Stomach (tissue), 4 donors: ENCODE measurements at regions not wholly inside any gene's neighbourhood (a gene's known extent, or its start where the extent isn't known, plus 50 kb on each side); places are given as distances from the start of the nearest gene placed in this dataset.

Experiments used
- CTCF ChIP-seq, 7 experiments: fragments of 450-650 bp in 4 of 7; fragments of 200-600 bp in 3 of 7; sonication (generic) in 3 of 7; IDR thresholded peaks; one replicate each; pipeline ENCODE4 v1.5.1; 2016 to 2019; ENCODE audit warnings: antibody characterized with exemption in 7 of 7, control low read depth in 2 of 7, mild to moderate bottlenecking in 1 of 7
- EP300 ChIP-seq: sonication (generic); formaldehyde crosslinking; IDR thresholded peaks from one replicate; pipeline ENCODE4 v1.6.1; 2017; ENCODE audit warnings: antibody characterized with exemption
- POLR2A ChIP-seq, 4 donors: fragments of 450-650 bp; IDR thresholded peaks; one replicate each; pipeline ENCODE4 v1.6.1; 2016; ENCODE audit warnings: antibody characterized with exemption in 4 of 4, control low read depth in 2 of 4, mild to moderate bottlenecking in 1 of 4, moderate library complexity in 1 of 4
- POLR2AphosphoS5 ChIP-seq, 3 donors: sonication (generic); formaldehyde crosslinking; IDR thresholded peaks; one replicate each; pipeline ENCODE4 v1.6.1; 2016; ENCODE audit warnings: antibody characterized with exemption in 3 of 3

- no peak for TF ChIP-seq POLR2AphosphoS5 (IDR thresholded peaks at IDR 0.05)
- no peak for TF ChIP-seq CTCF (IDR thresholded peaks at IDR 0.05)
- no peak for TF ChIP-seq POLR2A (IDR thresholded peaks at IDR 0.05)
- TF ChIP-seq EP300 = no peak
These were observed 65.2 kb upstream of the ADRA1B start for GRCh38 chr5:159851053-159851452.
